ENCODE measurements at regions not wholly inside any gene's neighbourhood (a gene's known extent, or its start where the extent isn't known, plus 50 kb on each side); places are given as distances from the start of the nearest gene placed in this dataset.

GRCh38 chr5:71892641-71893365 is 173.7 kb downstream of the CARTPT start:
- ATAC-seq (no peak), DNase-seq (no peak)
- TF ChIP-seq, protein P1, sequence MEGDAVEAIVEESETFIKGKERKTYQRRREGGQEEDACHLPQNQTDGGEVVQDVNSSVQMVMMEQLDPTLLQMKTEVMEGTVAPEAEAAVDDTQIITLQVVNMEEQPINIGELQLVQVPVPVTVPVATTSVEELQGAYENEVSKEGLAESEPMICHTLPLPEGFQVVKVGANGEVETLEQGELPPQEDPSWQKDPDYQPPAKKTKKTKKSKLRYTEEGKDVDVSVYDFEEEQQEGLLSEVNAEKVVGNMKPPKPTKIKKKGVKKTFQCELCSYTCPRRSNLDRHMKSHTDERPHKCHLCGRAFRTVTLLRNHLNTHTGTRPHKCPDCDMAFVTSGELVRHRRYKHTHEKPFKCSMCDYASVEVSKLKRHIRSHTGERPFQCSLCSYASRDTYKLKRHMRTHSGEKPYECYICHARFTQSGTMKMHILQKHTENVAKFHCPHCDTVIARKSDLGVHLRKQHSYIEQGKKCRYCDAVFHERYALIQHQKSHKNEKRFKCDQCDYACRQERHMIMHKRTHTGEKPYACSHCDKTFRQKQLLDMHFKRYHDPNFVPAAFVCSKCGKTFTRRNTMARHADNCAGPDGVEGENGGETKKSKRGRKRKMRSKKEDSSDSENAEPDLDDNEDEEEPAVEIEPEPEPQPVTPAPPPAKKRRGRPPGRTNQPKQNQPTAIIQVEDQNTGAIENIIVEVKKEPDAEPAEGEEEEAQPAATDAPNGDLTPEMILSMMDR (IDR thresholded peaks at IDR 0.05): no peak
- H3K27me3 ChIP-seq: no peaks in the 10 kb centered on the region
- intact Hi-C loops (cut with DNase I): no loop called here
- H3K9me3 ChIP-seq: no peaks in the 10 kb centered on the region
- H3K27ac ChIP-seq: no peak overlapping the region
- H3K36me3 ChIP-seq: no peaks in the 10 kb centered on the region
- H3K4me3 ChIP-seq: no peak overlapping the region
- no peaks in the 10 kb centered on the region for H3K4me1 ChIP-seq

- Histone ChIP-seq H3K27ac (no peak overlapping the region), H3K4me1 (no peaks in the 10 kb centered on the region), H3K4me3 (no peak overlapping the region), H3K9me3 (no peaks in the 10 kb centered on the region), H3K36me3 (no peaks in the 10 kb centered on the region), H3K27me3 (no peaks in the 10 kb centered on the region)
- ATAC-seq (no peak), DNase-seq (no peak)
- intact Hi-C loops (cut with DNase I): no loop called here
- TF ChIP-seq, protein P1 (IDR thresholded peaks at IDR 0.05): no peak
Observed at GRCh38 chr5:71893451-71893850, 174.4 kb downstream of the CARTPT start.

GRCh38 chr5:71894091-71894490 is 175.0 kb downstream of the CARTPT start:
- Histone ChIP-seq H3K36me3 (no peaks in the 10 kb centered on the region), H3K27ac (no peak overlapping the region), H3K4me1 (no peaks in the 10 kb centered on the region), H3K27me3 (no peaks in the 10 kb centered on the region), H3K9me3 (no peaks in the 10 kb centered on the region), H3K4me3 (no peak overlapping the region)
- TF ChIP-seq, protein P1 (IDR thresholded peaks at IDR 0.05): no peak
- intact Hi-C loops (cut with DNase I): no loop called here
- DNase-seq (no peak), ATAC-seq (no peak)

DNA sequence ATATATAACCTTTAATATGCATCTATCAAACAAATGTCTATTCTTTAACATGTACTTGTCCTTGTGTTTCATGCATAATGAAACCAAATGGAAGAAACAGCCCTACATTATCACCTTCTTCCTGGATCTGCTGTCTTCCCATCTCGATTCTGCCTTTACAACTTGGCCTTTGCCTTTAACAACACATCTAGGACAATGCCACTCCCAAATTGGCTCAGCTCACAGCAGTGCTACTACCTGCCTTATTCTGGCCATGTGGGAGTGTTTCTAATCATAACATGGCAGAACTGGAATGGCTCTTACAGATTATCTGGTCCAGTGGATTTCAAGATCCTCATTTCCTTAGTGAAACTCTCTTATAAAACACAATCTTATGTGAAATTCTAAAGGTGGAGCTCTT is 176.5 kb downstream of the CARTPT start:
- Histone ChIP-seq H3K9me3 (no peaks in the 10 kb centered on the region), H3K27me3 (no peaks in the 10 kb centered on the region), H3K27ac (no peak overlapping the region), H3K4me3 (no peak overlapping the region), H3K4me1 (no peaks in the 10 kb centered on the region), H3K36me3 (no peaks in the 10 kb centered on the region)
- DNase-seq (no peak), ATAC-seq (no peak)
- intact Hi-C loops (cut with DNase I): no loop called here
- TF ChIP-seq, protein P1 (IDR thresholded peaks at IDR 0.05): no peak

DNA sequence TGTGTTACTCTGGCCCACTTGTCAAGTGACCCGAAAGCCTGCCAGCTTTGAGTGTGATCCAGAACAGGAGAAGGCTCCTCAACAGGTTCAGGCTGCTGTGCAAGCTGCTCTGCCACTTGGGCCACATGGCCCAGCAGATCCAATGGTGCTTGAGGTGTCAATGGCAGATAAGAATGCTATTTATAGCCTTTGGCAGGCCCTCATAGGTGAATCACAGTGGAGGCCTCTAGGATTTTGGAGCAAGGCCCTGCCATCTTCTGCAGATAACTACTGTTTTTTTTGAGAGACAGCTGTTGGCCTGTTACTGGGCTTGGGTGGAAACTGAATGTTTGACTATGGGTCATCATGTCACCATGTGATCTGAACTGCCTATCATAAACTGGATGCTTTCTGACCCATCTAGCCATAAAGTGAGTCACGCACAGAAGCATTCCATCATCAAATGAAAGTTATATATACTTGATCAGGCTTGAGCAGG is 180.8 kb downstream of the CARTPT start:
- Histone ChIP-seq H3K27ac (no peak overlapping the region), H3K36me3 (no peaks in the 10 kb centered on the region), H3K4me3 (no peak overlapping the region), H3K27me3 (no peaks in the 10 kb centered on the region), H3K4me1 (no peaks in the 10 kb centered on the region), H3K9me3 (peaks cover 0 to under 1% of the 10 kb centered on the region in 2 donors)
- intact Hi-C loops (cut with DNase I): no loop called here
- ATAC-seq (no peak), DNase-seq (no peak)
- TF ChIP-seq, protein P1 (IDR thresholded peaks at IDR 0.05): no peak

Data from left lung (tissue), 4 donors.